GM12892 (cell line): ENCODE measurements at regions not wholly inside any gene's neighbourhood (a gene's known extent, or its start where the extent isn't known, plus 50 kb on each side); places are given as distances from the start of the nearest gene placed in this dataset.

Experiments
- POLR2A ChIP-seq: IDR thresholded peaks from 2 replicates; pipeline ENCODE4 v1.6.1; 2011; ENCODE audit warnings: low read depth, low read length, control low read depth
- POLR2AphosphoS5 ChIP-seq: IDR thresholded peaks from 2 replicates; pipeline ENCODE4 v1.6.1; 2011; ENCODE audit warnings: low read depth, low read length, control low read depth
- TAF1 ChIP-seq: IDR thresholded peaks from 2 replicates; pipeline ENCODE4 v1.6.1; 2011; ENCODE audit warnings: low read depth, mild to moderate bottlenecking, control low read depth, low read length, borderline replicate concordance

DNA sequence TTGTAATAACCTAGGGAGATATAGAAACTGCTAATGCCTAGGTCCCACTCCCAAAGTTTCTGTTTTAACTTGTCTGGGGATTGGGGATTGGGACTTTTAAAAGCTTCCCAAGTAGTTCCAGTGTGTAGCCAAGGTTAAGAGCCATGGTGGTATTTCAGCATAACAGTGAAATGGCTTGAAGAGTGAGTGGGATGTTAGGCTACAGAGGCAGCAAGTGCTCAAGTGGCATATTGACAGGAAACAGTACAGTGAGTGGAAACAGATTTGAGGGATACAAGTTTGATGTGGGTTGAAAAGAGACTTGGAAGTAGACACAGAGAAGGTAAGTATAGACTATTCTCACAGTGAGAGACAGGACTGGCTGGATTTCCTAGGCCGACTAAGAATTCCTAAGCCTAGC is 217.6 kb upstream of the CNKSR2 start:
- TF ChIP-seq POLR2AphosphoS5 (no peak), POLR2A (no peak), TAF1 (no peak)
